Pancreas (tissue), 10 donors: ENCODE measurements at regions not wholly inside any gene's neighbourhood (a gene's known extent, or its start where the extent isn't known, plus 50 kb on each side); places are given as distances from the start of the nearest gene placed in this dataset.

ENCODE experiments used
- ATAC-seq, 4 donors: fragments of 200-7000 bp; cut with Tn5 transposase; one replicate each; pipeline versions ENCODE4 v1.8.0 to v1.9.1; 2020; ENCODE audit warnings: mild to moderate bottlenecking in 4 of 4, moderate library complexity in 4 of 4
- DNase-seq, 6 donors: peaks; one replicate each; pipeline ENCODE4 v3.0.0-alpha.2; 2020
- FAIRE-seq: peaks from 2 replicates; lab custom pipeline; 2012; peaks lifted over from hg19 to GRCh38; lab: Jason Lieb, UNC
- H3K27ac ChIP-seq, 4 donors: fragments of 200-600 bp; sonication (generic); 1 replicate in 3 of 4; 2 replicates in 1 of 4; pipeline versions ENCODE4 v1.5.0 to v1.8.0; 2020
- H3K27me3 ChIP-seq, 4 donors: fragments of 200-600 bp; one replicate each; pipeline ENCODE4 v1.8.0; 2021
- H3K36me3 ChIP-seq, 3 donors: fragments of 200-600 bp; sonication (generic) in 1 of 3; one replicate each; pipeline versions ENCODE4 v1.5.0 to v1.8.0; 2020 to 2021
- H3K4me1 ChIP-seq, 3 donors: fragments of 200-600 bp; one replicate each; pipeline ENCODE4 v1.8.0; 2021
- H3K4me3 ChIP-seq, 4 donors: fragments of 200-600 bp; sonication (generic) in 2 of 4; one replicate each; pipeline versions ENCODE4 v1.5.0 to v1.8.0; 2020 to 2021
- H3K9me3 ChIP-seq, 4 donors: fragments of 200-600 bp; one replicate each; pipeline ENCODE4 v1.8.0; 2021
- CTCF ChIP-seq, 4 donors: fragments of 200-600 bp; sonication (generic) in 3 of 4; IDR thresholded peaks; one replicate each; pipeline versions ENCODE4 v1.5.0 to v1.8.0; 2021; ENCODE audit warnings: antibody characterized with exemption in 4 of 4
- WGBS, 2 donors: extraction: QIAGEN DNeasy Blood & Tissue Kit; methylation state at CpG; one replicate each; pipeline ENCODE4 v1.1.7; 2013; 5-methylcytosine and 5-hydroxymethylcytosine counted together
- intact Hi-C, 3 donors: fragments of 100-400 bp; cut with DNase I; formaldehyde crosslinking; loops; one replicate each; pipeline versions ENCODE4 v1.11.1 to v1.14.2; 2022
- donor health status: healthy with polysubstance abuse.
- donor health status: DM: no; HTN: no; CAD: no; lungs with moderate emphysema.
- donor health status: DM: no; HTN: no; CAD: no.
- donor health status: control.
- donor health status: control.
- donor health status: Bipolar disorder and iron deficiency.
- donor health status: DM: yes; HTN: yes; CAD: no.
- donor health status: DM: no; HTN: no; CAD: no.
- donor health status: DM: no; HTN: no; CAD: no.
- donor health status: DM: yes; HTN: yes; CAD: no.

- H3K27me3 ChIP-seq: no peaks in the 10 kb centered on the region
- no peaks in the 10 kb centered on the region for H3K4me1 ChIP-seq
- no peak overlapping the region for H3K27ac ChIP-seq
- FAIRE-seq: no peak
- 63 to 74% methylated on average over 2 of the region's 2 CpGs for WGBS, 2 donors
- no peaks in the 10 kb centered on the region for H3K36me3 ChIP-seq
- no peak for DNase-seq
- H3K4me3 ChIP-seq: no peak overlapping the region
- ATAC-seq: no peak
- intact Hi-C loops: no loop called here
- no peak for TF ChIP-seq CTCF (IDR thresholded peaks at IDR 0.05)
- H3K9me3 ChIP-seq: no peaks in the 10 kb centered on the region
These were observed 398.3 kb downstream of the PRDM5 start for GRCh38 chr4:120524237-120524636.

DNA sequence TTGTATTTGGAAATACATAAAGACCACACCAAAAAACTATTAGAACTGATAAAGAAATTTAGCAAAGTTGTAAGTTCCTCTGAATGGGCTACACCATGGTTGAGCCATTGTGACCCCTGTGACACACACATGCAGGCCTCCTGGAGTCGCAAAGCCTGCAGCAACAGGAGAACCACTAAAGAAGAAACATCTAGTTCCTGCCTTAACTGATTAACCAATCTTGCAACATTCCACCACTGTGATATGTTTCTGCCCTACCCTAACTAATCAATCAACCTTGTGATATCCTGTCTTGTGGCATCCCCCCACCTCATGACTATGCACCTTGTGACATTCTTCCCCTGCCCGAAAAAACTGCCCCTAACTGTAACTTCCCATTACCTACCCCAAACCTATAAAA lies 401.8 kb downstream of the PRDM5 start:
- Histone ChIP-seq H3K4me3 (no peak overlapping the region), H3K27ac (no peak overlapping the region), H3K4me1 (peaks cover 0 to 4% (median 0%) of the 10 kb centered on the region in 3 donors), H3K27me3 (no peaks in the 10 kb centered on the region), H3K9me3 (no peaks in the 10 kb centered on the region), H3K36me3 (no peaks in the 10 kb centered on the region)
- no peak for DNase-seq
- no peak for FAIRE-seq
- WGBS, 2 donors: 61 to 72% methylated on average over 2 of the region's 2 CpGs
- no peak for ATAC-seq
- no peak for TF ChIP-seq CTCF (IDR thresholded peaks at IDR 0.05)
- intact Hi-C loops: no loop called here

- 46 to 50% methylated on average over 3 of the region's 3 CpGs for WGBS, 2 donors
- peak; percentile 86 to 98 (median 93) for ATAC-seq
- H3K27ac ChIP-seq: no peak overlapping the region
- peak; percentile 87 for FAIRE-seq
- no peaks in the 10 kb centered on the region for H3K27me3 ChIP-seq
- no peak overlapping the region for H3K4me3 ChIP-seq
- intact Hi-C loops: no loop called here
- H3K9me3 ChIP-seq: no peaks in the 10 kb centered on the region
- TF ChIP-seq CTCF (IDR thresholded peaks at IDR 0.05): no peak
- H3K36me3 ChIP-seq: no peaks in the 10 kb centered on the region
- peaks cover 0 to 4% (median 0%) of the 10 kb centered on the region in 3 donors for H3K4me1 ChIP-seq
- peak in 3 of 6 donors; percentile 22 to 67 (median 51) for DNase-seq
These were observed 404.6 kb downstream of the PRDM5 start for GRCh38 chr4:120517966-120518365.

GRCh38 chr4:120509719-120510118 lies 412.8 kb downstream of the PRDM5 start:
- Histone ChIP-seq H3K4me3 (no peak overlapping the region), H3K36me3 (no peaks in the 10 kb centered on the region), H3K27me3 (no peaks in the 10 kb centered on the region), H3K4me1 (no peaks in the 10 kb centered on the region), H3K9me3 (no peaks in the 10 kb centered on the region), H3K27ac (no peak overlapping the region)
- FAIRE-seq (no peak), DNase-seq (peak in 1 of 6 donors; percentile 27), ATAC-seq (no peak)
- TF ChIP-seq CTCF (IDR thresholded peaks at IDR 0.05): no peak
- 45 to 56% methylated on average over 1 of the region's 1 CpG for WGBS, 2 donors
- intact Hi-C loops: no loop called here

DNA sequence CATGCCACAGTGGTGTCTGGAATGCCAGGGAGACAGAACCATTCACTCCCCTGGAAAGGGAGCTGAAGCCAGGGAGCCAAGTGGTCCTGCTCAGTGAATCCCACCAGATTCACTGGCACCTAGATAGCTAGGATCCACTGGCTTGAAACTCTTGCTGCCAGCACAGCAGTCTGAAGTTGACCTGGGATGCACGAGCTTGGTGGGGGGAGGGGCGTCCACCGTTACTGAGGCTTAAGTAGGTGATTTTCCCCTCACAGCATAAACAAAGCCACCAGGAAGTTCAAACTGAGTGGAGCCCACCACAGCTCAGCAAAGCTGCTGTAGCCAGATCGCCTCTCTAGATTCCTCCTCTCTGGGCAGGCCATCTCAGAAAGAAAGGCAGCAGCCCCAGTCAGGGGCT lies 413.3 kb downstream of the PRDM5 start:
- H3K27ac ChIP-seq: no peak overlapping the region
- ATAC-seq: no peak
- 21 to 32% methylated on average over 4 of the region's 4 CpGs for WGBS, 2 donors
- no peak for TF ChIP-seq CTCF (IDR thresholded peaks at IDR 0.05)
- H3K4me3 ChIP-seq: no peak overlapping the region
- no peaks in the 10 kb centered on the region for H3K27me3 ChIP-seq
- no peak for FAIRE-seq
- H3K4me1 ChIP-seq: no peaks in the 10 kb centered on the region
- no peaks in the 10 kb centered on the region for H3K9me3 ChIP-seq
- H3K36me3 ChIP-seq: no peaks in the 10 kb centered on the region
- no peak for DNase-seq
- intact Hi-C loops: no loop called here
